Neuron (in vitro differentiated cells): ENCODE measurements at regions not wholly inside any gene's neighbourhood (a gene's known extent, or its start where the extent isn't known, plus 50 kb on each side); places are given as distances from the start of the nearest gene placed in this dataset.

Experiments
- H2AFZ ChIP-seq: one replicate; pipeline ENCODE4 v1.6.1; 2013; ENCODE audit warnings: low read depth, mild to moderate bottlenecking, inconsistent platforms, low read length, moderate library complexity
- H3K27me3 ChIP-seq: one replicate; pipeline ENCODE4 v1.6.1; 2013; ENCODE audit warnings: low read length; ENCODE audit not compliant: insufficient read depth
- H3K36me3 ChIP-seq: one replicate; pipeline ENCODE4 v1.6.1; 2013; ENCODE audit warnings: low read length; ENCODE audit not compliant: insufficient read depth
- H3K4me1 ChIP-seq: one replicate; pipeline ENCODE4 v1.6.1; 2013; ENCODE audit warnings: low read length; ENCODE audit not compliant: insufficient read depth
- H3K4me3 ChIP-seq: 2 replicates; pipeline ENCODE4 v1.5.1; 2013; ENCODE audit warnings: mild to moderate bottlenecking, low read length, moderate library complexity
- H3K9me3 ChIP-seq: one replicate; pipeline ENCODE4 v1.6.1; 2013; ENCODE audit warnings: low read length

GRCh38 chr11:90564531-90564930 lies 341.7 kb upstream of the CHORDC1 start:
- no peaks in the 10 kb centered on the region for H3K36me3 ChIP-seq
- no peaks in the 10 kb centered on the region for H3K4me1 ChIP-seq
- no peak overlapping the region for H3K4me3 ChIP-seq

DNA sequence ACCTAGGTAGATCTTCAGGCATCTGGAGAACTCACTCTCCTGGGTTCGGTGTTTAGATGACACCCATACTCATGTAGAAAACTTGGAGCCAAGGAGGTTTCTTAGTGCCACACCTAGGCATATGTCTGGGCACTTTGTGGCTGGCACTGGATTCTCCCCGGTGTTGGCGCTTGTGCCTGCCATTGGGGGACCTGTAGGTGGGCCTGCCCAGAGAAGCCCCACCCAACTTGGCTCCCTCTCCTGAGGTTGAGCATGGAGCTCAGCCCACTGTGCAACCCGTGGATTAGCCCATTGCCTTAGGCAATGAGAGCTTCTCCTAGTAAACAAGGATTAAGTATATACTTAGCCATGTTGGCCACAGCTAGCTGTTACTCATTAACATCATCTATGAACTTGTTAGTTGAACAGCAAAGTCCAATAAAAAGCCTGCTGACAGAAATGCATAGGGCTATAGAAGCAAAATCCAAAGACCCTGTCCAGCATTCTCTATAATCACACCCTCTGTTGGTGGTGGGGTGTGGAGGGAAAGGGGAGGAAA lies 335.5 kb upstream of the CHORDC1 start:
- no peaks in the 10 kb centered on the region for H3K4me1 ChIP-seq
- H3K36me3 ChIP-seq: no peaks in the 10 kb centered on the region
- H3K27me3 ChIP-seq: no peaks in the 10 kb centered on the region
- H2AFZ ChIP-seq: no peak overlapping the region
- H3K4me3 ChIP-seq: no peak overlapping the region
- no peaks in the 10 kb centered on the region for H3K9me3 ChIP-seq

More at GRCh38 chr11:90564531-90564930, 341.7 kb upstream of the CHORDC1 start:
- no peak overlapping the region for H2AFZ ChIP-seq
- H3K9me3 ChIP-seq: no peaks in the 10 kb centered on the region
- no peaks in the 10 kb centered on the region for H3K27me3 ChIP-seq

- no peaks in the 10 kb centered on the region for H3K4me1 ChIP-seq
- no peak overlapping the region for H3K4me3 ChIP-seq
- no peaks in the 10 kb centered on the region for H3K9me3 ChIP-seq
- H2AFZ ChIP-seq: no peak overlapping the region
- no peaks in the 10 kb centered on the region for H3K27me3 ChIP-seq
- no peaks in the 10 kb centered on the region for H3K36me3 ChIP-seq
Observed at GRCh38 chr11:90556606-90557005, 333.8 kb upstream of the CHORDC1 start.

DNA sequence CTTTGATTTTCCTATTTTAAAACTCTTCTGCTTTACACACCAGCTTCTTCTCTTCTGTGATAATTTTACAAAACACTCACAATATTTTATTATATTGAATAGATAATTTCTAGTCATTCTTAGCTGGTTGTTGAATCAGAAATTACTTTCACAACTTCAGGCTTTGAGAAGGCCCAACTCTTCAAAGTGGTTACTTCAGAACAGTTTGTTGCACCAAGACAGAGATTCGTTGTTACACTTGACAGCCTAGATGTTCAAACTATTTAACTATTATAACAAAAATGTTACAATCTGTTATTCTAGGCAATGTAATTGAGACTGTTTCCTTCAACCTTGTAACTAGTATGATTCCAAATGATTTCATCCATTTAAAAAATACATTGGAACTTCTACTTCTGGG lies 333.2 kb upstream of the CHORDC1 start:
- H3K36me3 ChIP-seq: no peaks in the 10 kb centered on the region
- H2AFZ ChIP-seq: no peak overlapping the region
- no peak overlapping the region for H3K4me3 ChIP-seq
- H3K4me1 ChIP-seq: no peaks in the 10 kb centered on the region
- no peaks in the 10 kb centered on the region for H3K27me3 ChIP-seq
- H3K9me3 ChIP-seq: no peaks in the 10 kb centered on the region

GRCh38 chr11:90555477-90555876 lies 332.6 kb upstream of the CHORDC1 start:
- no peaks in the 10 kb centered on the region for H3K27me3 ChIP-seq
- no peak overlapping the region for H2AFZ ChIP-seq
- H3K36me3 ChIP-seq: no peaks in the 10 kb centered on the region
- H3K4me1 ChIP-seq: no peaks in the 10 kb centered on the region
- no peaks in the 10 kb centered on the region for H3K9me3 ChIP-seq
- no peak overlapping the region for H3K4me3 ChIP-seq

DNA sequence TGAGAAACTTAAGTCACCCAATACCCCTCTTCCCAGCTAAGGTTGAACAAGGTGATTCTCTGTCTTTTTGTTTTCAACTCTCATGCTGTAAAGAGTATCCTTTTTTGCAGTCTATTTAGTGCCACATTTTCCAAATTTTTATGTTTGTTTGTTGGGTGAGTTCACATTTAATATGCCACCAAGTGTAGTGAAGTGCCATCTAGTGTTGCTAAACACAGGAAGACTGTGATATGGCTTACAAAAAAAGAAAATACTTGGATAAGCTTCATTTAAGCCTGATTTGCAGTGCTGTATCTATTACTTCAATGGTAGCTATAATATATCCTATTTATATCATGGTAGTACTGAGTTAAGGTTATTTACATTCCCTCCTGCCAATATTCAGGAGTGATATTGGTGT lies 319.2 kb upstream of the CHORDC1 start:
- Histone ChIP-seq H3K36me3 (no peaks in the 10 kb centered on the region), H3K9me3 (no peaks in the 10 kb centered on the region), H2AFZ (no peak overlapping the region), H3K4me3 (no peak overlapping the region), H3K27me3 (no peaks in the 10 kb centered on the region), H3K4me1 (no peaks in the 10 kb centered on the region)

GRCh38 chr11:90536301-90536700 lies 313.5 kb upstream of the CHORDC1 start:
- H3K36me3 ChIP-seq: no peaks in the 10 kb centered on the region

GRCh38 chr11:90532125-90532524 lies 309.3 kb upstream of the CHORDC1 start:
- Histone ChIP-seq H3K9me3 (no peaks in the 10 kb centered on the region), H3K27me3 (no peaks in the 10 kb centered on the region), H2AFZ (no peak overlapping the region), H3K36me3 (no peaks in the 10 kb centered on the region), H3K4me1 (peaks cover 2% of the 10 kb centered on the region), H3K4me3 (no peak overlapping the region)

More at GRCh38 chr11:90536301-90536700, 313.5 kb upstream of the CHORDC1 start:
- Histone ChIP-seq H3K9me3 (no peaks in the 10 kb centered on the region), H3K4me3 (no peak overlapping the region), H3K4me1 (no peaks in the 10 kb centered on the region), H2AFZ (no peak overlapping the region), H3K27me3 (no peaks in the 10 kb centered on the region)

DNA sequence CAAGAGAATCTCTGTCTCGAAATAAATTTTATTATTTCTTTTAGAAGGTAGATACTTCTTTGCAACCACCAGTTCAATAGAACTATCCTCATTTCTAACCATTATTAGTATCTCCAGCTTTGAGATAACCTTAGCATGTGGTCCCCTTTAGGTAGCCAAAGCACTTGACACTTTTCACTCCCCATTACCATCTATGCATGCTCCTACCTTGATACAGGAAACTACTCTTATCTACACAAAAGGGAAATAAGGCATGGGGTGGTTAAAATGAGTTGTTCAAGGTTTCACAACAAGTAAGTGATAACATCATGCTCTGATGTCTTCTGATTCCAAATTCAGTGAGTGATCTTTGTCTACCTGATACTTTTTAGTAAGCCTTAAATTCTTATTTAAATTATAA lies 308.2 kb upstream of the CHORDC1 start:
- H3K9me3 ChIP-seq: no peaks in the 10 kb centered on the region
- no peaks in the 10 kb centered on the region for H3K36me3 ChIP-seq
- no peak overlapping the region for H2AFZ ChIP-seq
- H3K4me3 ChIP-seq: no peak overlapping the region
- peaks cover 2% of the 10 kb centered on the region for H3K4me1 ChIP-seq
- H3K27me3 ChIP-seq: no peaks in the 10 kb centered on the region

DNA sequence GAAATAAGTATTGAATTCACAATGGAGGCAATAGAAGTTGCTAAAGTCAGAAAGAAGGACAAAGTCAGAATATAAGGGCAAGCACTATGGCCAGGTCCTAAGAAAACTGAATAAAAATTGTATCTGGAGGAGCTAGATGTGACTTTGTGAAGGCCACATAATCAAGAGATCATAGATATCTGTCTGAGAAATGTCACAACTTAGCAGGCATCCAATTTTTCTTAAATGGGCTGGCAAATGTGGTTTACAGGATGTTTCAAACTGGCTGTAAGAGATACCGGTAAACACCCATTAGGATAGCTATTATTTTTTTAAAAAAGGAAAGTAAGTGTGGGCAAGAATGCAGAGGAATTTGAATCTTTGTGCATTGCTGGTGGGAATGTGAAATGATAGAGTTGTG lies 303.1 kb upstream of the CHORDC1 start:
- no peak overlapping the region for H3K4me3 ChIP-seq
- no peaks in the 10 kb centered on the region for H3K9me3 ChIP-seq
- no peaks in the 10 kb centered on the region for H3K27me3 ChIP-seq
- H3K36me3 ChIP-seq: no peaks in the 10 kb centered on the region
- no peak overlapping the region for H2AFZ ChIP-seq
- H3K4me1 ChIP-seq: peaks cover 2% of the 10 kb centered on the region

DNA sequence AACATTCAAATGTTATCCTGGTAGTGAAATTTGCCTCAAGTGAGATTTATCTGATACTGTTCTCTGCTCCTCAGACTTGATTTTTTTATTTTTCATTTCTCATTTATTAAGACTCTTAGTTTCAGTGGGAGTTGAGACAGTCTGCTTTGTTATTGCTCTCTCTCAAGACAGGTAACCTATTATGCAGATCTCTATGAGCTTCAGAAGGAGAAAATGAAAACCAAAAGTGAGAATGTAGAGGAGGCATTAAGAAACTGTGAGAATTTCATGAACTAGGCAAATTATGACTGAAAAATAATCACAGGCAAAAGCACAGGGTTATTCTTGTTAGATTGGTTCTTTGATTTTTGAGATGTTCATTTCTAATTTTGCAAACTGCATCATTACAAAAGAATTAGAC lies 290.0 kb upstream of the CHORDC1 start:
- Histone ChIP-seq H3K36me3 (no peaks in the 10 kb centered on the region), H3K9me3 (no peaks in the 10 kb centered on the region), H2AFZ (no peak overlapping the region), H3K4me1 (no peaks in the 10 kb centered on the region), H3K27me3 (no peaks in the 10 kb centered on the region), H3K4me3 (no peak overlapping the region)

GRCh38 chr11:90510839-90511238 lies 288.0 kb upstream of the CHORDC1 start:
- Histone ChIP-seq H3K9me3 (no peaks in the 10 kb centered on the region), H3K27me3 (no peaks in the 10 kb centered on the region), H3K4me3 (no peak overlapping the region), H3K4me1 (no peaks in the 10 kb centered on the region), H3K36me3 (no peaks in the 10 kb centered on the region), H2AFZ (no peak overlapping the region)

- no peaks in the 10 kb centered on the region for H3K27me3 ChIP-seq
- H3K4me3 ChIP-seq: no peak overlapping the region
- no peak overlapping the region for H2AFZ ChIP-seq
- no peaks in the 10 kb centered on the region for H3K36me3 ChIP-seq
- no peaks in the 10 kb centered on the region for H3K9me3 ChIP-seq
- no peaks in the 10 kb centered on the region for H3K4me1 ChIP-seq
Observed at GRCh38 chr11:90500922-90501568, 278.2 kb upstream of the CHORDC1 start.

- Histone ChIP-seq H2AFZ (no peak overlapping the region), H3K36me3 (no peaks in the 10 kb centered on the region), H3K4me1 (no peaks in the 10 kb centered on the region), H3K9me3 (no peaks in the 10 kb centered on the region), H3K27me3 (no peaks in the 10 kb centered on the region), H3K4me3 (no peak overlapping the region)
Observed at GRCh38 chr11:90496722-90497121, 273.9 kb upstream of the CHORDC1 start.
